HCT116 (cell line): ENCODE measurements at regions not wholly inside any gene's neighbourhood (a gene's known extent, or its start where the extent isn't known, plus 50 kb on each side); places are given as distances from the start of the nearest gene placed in this dataset.

Experiments used
- ATAC-seq: fragments of 200-7000 bp; cut with Tn5 transposase; 2 replicates; pipeline ENCODE4 v1.9.1; 2020; ENCODE audit warnings: mild to moderate bottlenecking, moderate library complexity
- BruUV-seq: library from RNA; stranded (reverse); fragments of 400-500 nt; replicated peaks from 2 replicates; lab custom pipeline; 2021; lab: Mats Ljungman, UMichigan
- CTCF ChIA-PET: fragments of 300-600 bp; sonication (Branson Sonifier 250); formaldehyde crosslinking; loops from one replicate; lab custom pipeline; 2021; ENCODE audit warnings: antibody characterized with exemption; lab: Charles Lee
- POLR2A ChIA-PET: fragments of 300-600, 350-600 bp; sonication (Branson Sonifier 250); formaldehyde crosslinking; loops from one replicate; lab custom pipeline; 2021; ENCODE audit warnings: antibody characterized with exemption; lab: Charles Lee
- RAD21 ChIA-PET, 2 experiments: fragments of 300-600 bp; sonication (Branson Sonifier 250); formaldehyde crosslinking; loops; one replicate each; lab custom pipeline; 2023; ENCODE audit warnings: low total read pairs in 2 of 2; ENCODE audit not compliant: uncharacterized antibody in 2 of 2, unreplicated experiment in 2 of 2, low non-redundant PET in 1 of 2; lab: Charles Lee
- DNase-seq: peaks from one replicate; pipeline ENCODE4 v3.0.0-alpha.2; 2010; ENCODE audit warnings: low read depth, low spot score
- H2AFZ ChIP-seq: fragments of 200-600 bp; shearing (Covaris generic), sonication (generic); 2 replicates; pipeline ENCODE4 v1.6.1; 2017; ENCODE audit warnings: low read depth, mixed run types, mixed read lengths, antibody characterized with exemption, low read length; ENCODE audit not compliant: poor library complexity, severe bottlenecking
- H3K27ac ChIP-seq: 2 replicates; pipeline ENCODE4 v1.5.1; 2012; ENCODE audit warnings: low read depth, low read length
- H3K27me3 ChIP-seq: fragments of 200-600 bp; sonication (generic); 2 replicates; pipeline ENCODE4 v1.6.1; 2016; ENCODE audit warnings: mixed run types, low read length, mixed read lengths; ENCODE audit not compliant: insufficient read depth
- H3K36me3 ChIP-seq, 2 experiments: fragments of 200-500 bp in 1 of 2; fragments of 200-600 bp in 1 of 2; sonication (Bioruptor generic) in 1 of 2; sonication (generic) in 1 of 2; 2 replicates each; pipeline versions ENCODE4 v1.5.1 to v1.6.1; 2014 to 2016; ENCODE audit warnings: low read length in 2 of 2, inconsistent platforms in 1 of 2, mixed read lengths in 1 of 2, mixed run types in 1 of 2; ENCODE audit not compliant: insufficient read depth in 2 of 2, control insufficient read depth in 1 of 2
- H3K4me1 ChIP-seq, 2 experiments: fragments of 200-600 bp in 1 of 2; sonication (generic) in 1 of 2; 2 replicates each; pipeline versions ENCODE4 v1.5.1 to v1.6.1; 2012 to 2017; ENCODE audit warnings: low read length in 2 of 2, inconsistent platforms in 1 of 2, mild to moderate bottlenecking in 1 of 2, mixed read lengths in 1 of 2, mixed run types in 1 of 2, moderate library complexity in 1 of 2; ENCODE audit not compliant: insufficient read depth in 2 of 2, control insufficient read depth in 1 of 2
- H3K4me2 ChIP-seq: fragments of 200-600 bp; sonication (generic); 2 replicates; pipeline ENCODE4 v1.6.1; 2017; ENCODE audit warnings: mixed run types, low read length, mixed read lengths
- H3K4me3 ChIP-seq, 2 experiments: fragments of 200-600 bp in 1 of 2; sonication (generic) in 1 of 2; replicated peaks in 1 of 2; 2 replicates each; pipeline ENCODE4 v1.5.1; 2011 to 2016; ENCODE audit warnings: low read length in 2 of 2, control low read depth in 1 of 2, low read depth in 1 of 2, mild to moderate bottlenecking in 1 of 2, mixed read lengths in 1 of 2, mixed run types in 1 of 2
- H3K79me2 ChIP-seq: fragments of 200-600 bp; sonication (generic); 2 replicates; pipeline ENCODE4 v1.6.1; 2017; ENCODE audit warnings: mild to moderate bottlenecking, mixed run types, low read length, moderate library complexity, mixed read lengths; ENCODE audit not compliant: insufficient read depth
- H3K9ac ChIP-seq: fragments of 200-600 bp; sonication (generic); 2 replicates; pipeline ENCODE4 v1.6.1; 2016; ENCODE audit warnings: low read length, mixed read lengths
- H3K9me2 ChIP-seq: fragments of 200-600 bp; sonication (generic), shearing (Covaris generic); 2 replicates; pipeline ENCODE4 v1.6.1; 2017; ENCODE audit warnings: mixed run types, mild to moderate bottlenecking, moderate library complexity; ENCODE audit not compliant: insufficient read depth
- H3K9me3 ChIP-seq, 2 experiments: fragments of 200-500 bp in 1 of 2; fragments of 200-600 bp in 1 of 2; sonication (Bioruptor generic) in 1 of 2; sonication (generic) in 1 of 2; 2 replicates each; pipeline ENCODE4 v1.6.1; 2014 to 2017; ENCODE audit warnings: low read length in 2 of 2, mixed read lengths in 2 of 2, inconsistent platforms in 1 of 2, low read depth in 1 of 2, mild to moderate bottlenecking in 1 of 2, mixed run types in 1 of 2, moderate library complexity in 1 of 2; ENCODE audit not compliant: control insufficient read depth in 1 of 2, insufficient read depth in 1 of 2
- H4K20me1 ChIP-seq: fragments of 200-600 bp; sonication (generic), shearing (Covaris generic); 2 replicates; pipeline ENCODE4 v1.6.1; 2017; ENCODE audit warnings: mixed run types, mild to moderate bottlenecking, moderate library complexity; ENCODE audit not compliant: insufficient read depth
- CBX3 ChIP-seq: IDR thresholded peaks from 2 replicates; pipeline ENCODE4 v1.6.1; 2012; ENCODE audit warnings: low read depth
- CEBPB ChIP-seq: IDR thresholded peaks from 2 replicates; pipeline ENCODE4 v1.6.1; 2012; ENCODE audit warnings: low read depth
- CTCF ChIP-seq, 3 experiments: fragments of 200-600 bp in 1 of 3; sonication (generic) in 1 of 3; IDR thresholded peaks in 2 of 3; conservative IDR thresholded peaks in 1 of 3; 2 replicates each; pipeline ENCODE4 v1.5.1; 2012 to 2017; ENCODE audit warnings: low read depth in 2 of 3, low read length in 2 of 3, antibody characterized with exemption in 1 of 3, borderline replicate concordance in 1 of 3, control low read depth in 1 of 3, mild to moderate bottlenecking in 1 of 3, mixed read lengths in 1 of 3, mixed run types in 1 of 3, moderate library complexity in 1 of 3; ENCODE audit not compliant: insufficient read depth in 1 of 3
- EGR1 ChIP-seq: IDR thresholded peaks from 2 replicates; pipeline ENCODE4 v1.6.1; 2012; ENCODE audit warnings: low read depth
- ELF1 ChIP-seq: IDR thresholded peaks from 2 replicates; pipeline ENCODE4 v1.6.1; 2012; ENCODE audit warnings: low read depth, borderline replicate concordance
- EZH2 ChIP-seq: fragments of 200-600 bp; sonication (generic); IDR thresholded peaks from 2 replicates; pipeline ENCODE4 v1.6.1; 2017; ENCODE audit warnings: antibody characterized with exemption, mixed run types
- FOSL1 ChIP-seq: IDR thresholded peaks from 2 replicates; pipeline ENCODE4 v1.6.1; 2012; ENCODE audit warnings: low read depth
- POLR2A ChIP-seq: IDR thresholded peaks from 2 replicates; pipeline ENCODE4 v1.7.0; 2011; ENCODE audit warnings: borderline replicate concordance; ENCODE audit not compliant: insufficient read depth, insufficient read length; ENCODE audit errors: extremely low read depth
- RAD21 ChIP-seq: IDR thresholded peaks from 2 replicates; pipeline ENCODE4 v1.6.1; 2012; ENCODE audit warnings: low read depth, mild to moderate bottlenecking
- SIN3A ChIP-seq: IDR thresholded peaks from 2 replicates; pipeline ENCODE4 v1.6.1; 2012; ENCODE audit warnings: low read depth
- SP1 ChIP-seq: IDR thresholded peaks from 2 replicates; pipeline ENCODE4 v1.6.1; 2012; ENCODE audit warnings: low read depth
- SRF ChIP-seq: IDR thresholded peaks from 2 replicates; pipeline ENCODE4 v1.6.1; 2012; ENCODE audit warnings: low read depth
- TCF7L2 ChIP-seq: IDR thresholded peaks from 2 replicates; pipeline ENCODE4 v1.7.0; 2011; ENCODE audit warnings: borderline replicate concordance, inconsistent platforms; ENCODE audit not compliant: insufficient read depth, insufficient read length; ENCODE audit errors: extremely low read depth
- YY1 ChIP-seq: IDR thresholded peaks from 2 replicates; pipeline ENCODE4 v1.6.1; 2011; ENCODE audit warnings: low read length, low read depth, moderate library complexity, mild to moderate bottlenecking; ENCODE audit not compliant: insufficient replicate concordance; ENCODE audit errors: extremely low read depth
- intact Hi-C: fragments of 100-400 bp; cut with micrococcal nuclease; formaldehyde crosslinking; loops from 2 replicates; pipeline ENCODE4 v1.10.0; 2022
- TF ChIP-seq, protein P1 (sequence below): IDR thresholded peaks from 2 replicates; pipeline ENCODE4 v1.6.1; 2011; ENCODE audit warnings: mild to moderate bottlenecking, low read length, moderate library complexity; ENCODE audit not compliant: insufficient replicate concordance; ENCODE audit errors: extremely low read depth
- TF ChIP-seq, protein P2 (sequence below): IDR thresholded peaks from 2 replicates; pipeline ENCODE4 v1.6.1; 2012
- TF ChIP-seq, protein P3 (sequence below): IDR thresholded peaks from 2 replicates; pipeline ENCODE4 v1.6.1; 2012; ENCODE audit warnings: low read depth

GRCh38 chr7:81367326-81367931 is 402.4 kb downstream of the HGF start:
- Histone ChIP-seq H3K9me2 (no peaks in the 10 kb centered on the region), H2AFZ (no peak overlapping the region), H3K27ac (no peak overlapping the region), H3K4me3 (no peak overlapping the region), H3K79me2 (no peaks in the 10 kb centered on the region), H3K9ac (no peak overlapping the region), H3K27me3 (no peaks in the 10 kb centered on the region), H3K9me3 (no peaks in the 10 kb centered on the region), H3K4me1 (no peaks in the 10 kb centered on the region), H3K36me3 (no peaks in the 10 kb centered on the region), H3K4me2 (no peak overlapping the region), H4K20me1 (no peaks in the 10 kb centered on the region)
- intact Hi-C loops, result no loop called here
- DNase-seq (no peak), ATAC-seq (no peak)
- ChIA-PET CTCF (no interaction called here), POLR2A (no interaction called here), RAD21 (no interaction called here)
- TF ChIP-seq SRF (no peak), ELF1 (no peak), POLR2A (no peak), RAD21 (no peak), SIN3A (no peak), SP1 (no peak), CTCF (IDR thresholded peaks at IDR 0.05 in 2 of 3, conservative IDR thresholded peaks at IDR 0.05 in 1 of 3; ENCODE audit: borderline replicate concordance in 1 of 3, insufficient read depth in 1 of 3, low read depth in 2 of 3, low read length in 2 of 3) (no peak), CEBPB (no peak), YY1 (no peak), EZH2 (no peak), EGR1 (no peak), CBX3 (no peak), FOSL1 (no peak), TCF7L2 (no peak)
- TF ChIP-seq, protein P1, sequence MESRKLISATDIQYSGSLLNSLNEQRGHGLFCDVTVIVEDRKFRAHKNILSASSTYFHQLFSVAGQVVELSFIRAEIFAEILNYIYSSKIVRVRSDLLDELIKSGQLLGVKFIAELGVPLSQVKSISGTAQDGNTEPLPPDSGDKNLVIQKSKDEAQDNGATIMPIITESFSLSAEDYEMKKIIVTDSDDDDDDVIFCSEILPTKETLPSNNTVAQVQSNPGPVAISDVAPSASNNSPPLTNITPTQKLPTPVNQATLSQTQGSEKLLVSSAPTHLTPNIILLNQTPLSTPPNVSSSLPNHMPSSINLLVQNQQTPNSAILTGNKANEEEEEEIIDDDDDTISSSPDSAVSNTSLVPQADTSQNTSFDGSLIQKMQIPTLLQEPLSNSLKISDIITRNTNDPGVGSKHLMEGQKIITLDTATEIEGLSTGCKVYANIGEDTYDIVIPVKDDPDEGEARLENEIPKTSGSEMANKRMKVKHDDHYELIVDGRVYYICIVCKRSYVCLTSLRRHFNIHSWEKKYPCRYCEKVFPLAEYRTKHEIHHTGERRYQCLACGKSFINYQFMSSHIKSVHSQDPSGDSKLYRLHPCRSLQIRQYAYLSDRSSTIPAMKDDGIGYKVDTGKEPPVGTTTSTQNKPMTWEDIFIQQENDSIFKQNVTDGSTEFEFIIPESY, result no peak
- TF ChIP-seq, protein P2, sequence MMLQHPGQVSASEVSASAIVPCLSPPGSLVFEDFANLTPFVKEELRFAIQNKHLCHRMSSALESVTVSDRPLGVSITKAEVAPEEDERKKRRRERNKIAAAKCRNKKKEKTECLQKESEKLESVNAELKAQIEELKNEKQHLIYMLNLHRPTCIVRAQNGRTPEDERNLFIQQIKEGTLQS, result no peak
- TF ChIP-seq, protein P3, sequence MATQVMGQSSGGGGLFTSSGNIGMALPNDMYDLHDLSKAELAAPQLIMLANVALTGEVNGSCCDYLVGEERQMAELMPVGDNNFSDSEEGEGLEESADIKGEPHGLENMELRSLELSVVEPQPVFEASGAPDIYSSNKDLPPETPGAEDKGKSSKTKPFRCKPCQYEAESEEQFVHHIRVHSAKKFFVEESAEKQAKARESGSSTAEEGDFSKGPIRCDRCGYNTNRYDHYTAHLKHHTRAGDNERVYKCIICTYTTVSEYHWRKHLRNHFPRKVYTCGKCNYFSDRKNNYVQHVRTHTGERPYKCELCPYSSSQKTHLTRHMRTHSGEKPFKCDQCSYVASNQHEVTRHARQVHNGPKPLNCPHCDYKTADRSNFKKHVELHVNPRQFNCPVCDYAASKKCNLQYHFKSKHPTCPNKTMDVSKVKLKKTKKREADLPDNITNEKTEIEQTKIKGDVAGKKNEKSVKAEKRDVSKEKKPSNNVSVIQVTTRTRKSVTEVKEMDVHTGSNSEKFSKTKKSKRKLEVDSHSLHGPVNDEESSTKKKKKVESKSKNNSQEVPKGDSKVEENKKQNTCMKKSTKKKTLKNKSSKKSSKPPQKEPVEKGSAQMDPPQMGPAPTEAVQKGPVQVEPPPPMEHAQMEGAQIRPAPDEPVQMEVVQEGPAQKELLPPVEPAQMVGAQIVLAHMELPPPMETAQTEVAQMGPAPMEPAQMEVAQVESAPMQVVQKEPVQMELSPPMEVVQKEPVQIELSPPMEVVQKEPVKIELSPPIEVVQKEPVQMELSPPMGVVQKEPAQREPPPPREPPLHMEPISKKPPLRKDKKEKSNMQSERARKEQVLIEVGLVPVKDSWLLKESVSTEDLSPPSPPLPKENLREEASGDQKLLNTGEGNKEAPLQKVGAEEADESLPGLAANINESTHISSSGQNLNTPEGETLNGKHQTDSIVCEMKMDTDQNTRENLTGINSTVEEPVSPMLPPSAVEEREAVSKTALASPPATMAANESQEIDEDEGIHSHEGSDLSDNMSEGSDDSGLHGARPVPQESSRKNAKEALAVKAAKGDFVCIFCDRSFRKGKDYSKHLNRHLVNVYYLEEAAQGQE, result no peak
- no TSS peak for BruUV-seq
